PC-3 (cell line): ENCODE measurements at regions not wholly inside any gene's neighbourhood (a gene's known extent, or its start where the extent isn't known, plus 50 kb on each side); places are given as distances from the start of the nearest gene placed in this dataset.
"Not testable (repeated sequence)": the region's sequence is repeated elsewhere in the genome, so short reads cannot be mapped to it uniquely, and the experiment has no call there.

Source experiments
- ATAC-seq: fragments of 200-7000 bp; cut with Tn5 transposase; 2 replicates; pipeline ENCODE4 v1.9.1; 2020; ENCODE audit warnings: mild to moderate bottlenecking, moderate library complexity
- BruUV-seq: library from RNA; stranded (reverse); fragments of 400-500 nt; replicated peaks from 2 replicates; lab custom pipeline; 2021; lab: Mats Ljungman, UMichigan
- CTCF ChIA-PET: fragments of 300-600 bp; sonication (Branson Sonifier 250); formaldehyde crosslinking; loops from one replicate; lab custom pipeline; 2022; ENCODE audit warnings: antibody characterized with exemption; lab: Charles Lee
- POLR2A ChIA-PET: fragments of 300-600 bp; sonication (Branson Sonifier 250); formaldehyde crosslinking; loops from one replicate; lab custom pipeline; 2022; ENCODE audit warnings: antibody characterized with exemption; ENCODE audit not compliant: unreplicated experiment; lab: Charles Lee
- DNase-seq: peaks from one replicate; pipeline ENCODE4 v3.0.0-alpha.2; 2015
- H2AFZ ChIP-seq: fragments of 300-600 bp; sonication (generic); 2 replicates; pipeline ENCODE4 v1.6.0; 2016; ENCODE audit warnings: antibody characterized with exemption, low read length
- H3F3A ChIP-seq: fragments of 300-600 bp; sonication (generic); one replicate; pipeline ENCODE4 v1.6.0; 2017; ENCODE audit warnings: antibody characterized with exemption, low read length, control low read depth, mild to moderate bottlenecking; ENCODE audit not compliant: unreplicated experiment
- H3K27ac ChIP-seq: fragments of 300-600 bp; sonication (generic); 2 replicates; pipeline ENCODE4 v1.5.1; 2016; ENCODE audit warnings: mild to moderate bottlenecking, low read length
- H3K27me3 ChIP-seq: fragments of 300-600 bp; sonication (generic); 2 replicates; pipeline ENCODE4 v1.6.1; 2016; ENCODE audit warnings: low read length, mixed read lengths
- H3K36me3 ChIP-seq: fragments of 300-600 bp; sonication (generic); 2 replicates; pipeline ENCODE4 v1.6.1; 2016; ENCODE audit warnings: low read depth, mixed run types, low read length, mixed read lengths
- H3K4me1 ChIP-seq: fragments of 300-600 bp; sonication (generic); 2 replicates; pipeline ENCODE4 v1.5.1; 2016; ENCODE audit warnings: low read length; ENCODE audit not compliant: insufficient read depth
- H3K4me2 ChIP-seq: fragments of 300-600 bp; sonication (generic); 2 replicates; pipeline ENCODE4 v1.6.0; 2016; ENCODE audit warnings: low read length
- H3K4me3 ChIP-seq: fragments of 300-600 bp; sonication (generic); 2 replicates; pipeline ENCODE4 v1.5.1; 2016; ENCODE audit warnings: mild to moderate bottlenecking, low read length, mixed read lengths
- H3K79me2 ChIP-seq: fragments of 300-600 bp; sonication (generic); 2 replicates; pipeline ENCODE4 v1.6.1; 2017; ENCODE audit warnings: low read length, mixed read lengths
- H3K9ac ChIP-seq: fragments of 300-600 bp; sonication (generic); 2 replicates; pipeline ENCODE4 v1.6.0; 2016; ENCODE audit warnings: mild to moderate bottlenecking, low read length
- H3K9me2 ChIP-seq: fragments of 300-600 bp; sonication (generic); replicated peaks from 2 replicates; pipeline ENCODE4 v1.6.1; 2016; ENCODE audit warnings: mixed run types, low read length, mixed read lengths
- H3K9me3 ChIP-seq: fragments of 300-600 bp; sonication (generic); 2 replicates; pipeline ENCODE4 v1.6.1; 2016; ENCODE audit warnings: low read length, mixed read lengths
- H4K20me1 ChIP-seq: fragments of 300-600 bp; sonication (generic); 2 replicates; pipeline ENCODE4 v1.6.1; 2016; ENCODE audit warnings: low read length, mixed read lengths
- EZH2 ChIP-seq: fragments of 300-600 bp; sonication (generic); IDR thresholded peaks from one replicate; pipeline ENCODE4 v1.6.1; 2017; ENCODE audit warnings: antibody characterized with exemption, mild to moderate bottlenecking, low read length; ENCODE audit not compliant: unreplicated experiment
- EZH2phosphoT487 ChIP-seq: fragments of 300-600 bp; sonication (generic); IDR thresholded peaks from 2 replicates; pipeline ENCODE4 v1.6.1; 2018; ENCODE audit warnings: mild to moderate bottlenecking, antibody characterized with exemption, low read length, borderline replicate concordance
- intact Hi-C: fragments of 100-400 bp; cut with micrococcal nuclease; formaldehyde crosslinking; loops from 2 replicates; pipeline ENCODE4 v1.9.0; 2023
- TF ChIP-seq, protein P1 (sequence below): fragments of 300-600 bp; sonication (generic); conservative IDR thresholded peaks from 2 replicates; pipeline ENCODE4 v1.5.1; 2017; ENCODE audit warnings: antibody characterized with exemption, low read depth, mild to moderate bottlenecking, low read length

DNA sequence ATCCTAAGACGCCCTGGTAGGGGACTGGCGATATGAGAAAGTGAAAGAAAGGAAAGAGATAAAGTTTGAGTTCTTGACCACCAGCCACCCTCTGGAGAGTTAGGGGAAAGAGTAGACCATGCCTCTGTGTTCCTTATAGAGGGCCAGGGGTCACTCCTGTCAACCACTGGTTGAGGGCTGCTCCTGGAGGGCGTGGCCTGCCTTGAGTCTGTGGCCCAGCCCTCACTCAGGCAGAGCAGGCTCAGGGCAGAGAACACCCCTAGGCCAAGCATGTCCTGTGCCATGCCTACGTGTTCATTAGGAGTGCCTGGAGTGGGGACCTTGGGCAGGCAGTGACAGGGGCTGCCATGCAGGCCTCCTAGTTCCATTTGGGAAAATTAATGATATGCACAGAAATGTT, 161.1 kb upstream of the EPB41L3 start:
- Histone ChIP-seq H3K79me2 (no peaks in the 10 kb centered on the region), H3K9me3 (no peaks in the 10 kb centered on the region), H4K20me1 (no peaks in the 10 kb centered on the region), H3K36me3 (no peaks in the 10 kb centered on the region), H2AFZ (no peak overlapping the region), H3K4me2 (no peak overlapping the region), H3K4me3 (no peak overlapping the region), H3K9me2 (no peaks in the 10 kb centered on the region), H3K27me3 (no peaks in the 10 kb centered on the region), H3F3A (no peaks in the 10 kb centered on the region), H3K4me1 (no peaks in the 10 kb centered on the region), H3K27ac (no peak overlapping the region), H3K9ac (no peak overlapping the region)
- ATAC-seq (no peak), DNase-seq (no peak)
- ChIA-PET POLR2A (no interaction called here), CTCF (no interaction called here)
- TF ChIP-seq EZH2 (no peak), EZH2phosphoT487 (no peak)
- TF ChIP-seq, protein P1, sequence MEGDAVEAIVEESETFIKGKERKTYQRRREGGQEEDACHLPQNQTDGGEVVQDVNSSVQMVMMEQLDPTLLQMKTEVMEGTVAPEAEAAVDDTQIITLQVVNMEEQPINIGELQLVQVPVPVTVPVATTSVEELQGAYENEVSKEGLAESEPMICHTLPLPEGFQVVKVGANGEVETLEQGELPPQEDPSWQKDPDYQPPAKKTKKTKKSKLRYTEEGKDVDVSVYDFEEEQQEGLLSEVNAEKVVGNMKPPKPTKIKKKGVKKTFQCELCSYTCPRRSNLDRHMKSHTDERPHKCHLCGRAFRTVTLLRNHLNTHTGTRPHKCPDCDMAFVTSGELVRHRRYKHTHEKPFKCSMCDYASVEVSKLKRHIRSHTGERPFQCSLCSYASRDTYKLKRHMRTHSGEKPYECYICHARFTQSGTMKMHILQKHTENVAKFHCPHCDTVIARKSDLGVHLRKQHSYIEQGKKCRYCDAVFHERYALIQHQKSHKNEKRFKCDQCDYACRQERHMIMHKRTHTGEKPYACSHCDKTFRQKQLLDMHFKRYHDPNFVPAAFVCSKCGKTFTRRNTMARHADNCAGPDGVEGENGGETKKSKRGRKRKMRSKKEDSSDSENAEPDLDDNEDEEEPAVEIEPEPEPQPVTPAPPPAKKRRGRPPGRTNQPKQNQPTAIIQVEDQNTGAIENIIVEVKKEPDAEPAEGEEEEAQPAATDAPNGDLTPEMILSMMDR = no peak
- intact Hi-C loops = no loop called here
- no TSS peak for BruUV-seq

DNA sequence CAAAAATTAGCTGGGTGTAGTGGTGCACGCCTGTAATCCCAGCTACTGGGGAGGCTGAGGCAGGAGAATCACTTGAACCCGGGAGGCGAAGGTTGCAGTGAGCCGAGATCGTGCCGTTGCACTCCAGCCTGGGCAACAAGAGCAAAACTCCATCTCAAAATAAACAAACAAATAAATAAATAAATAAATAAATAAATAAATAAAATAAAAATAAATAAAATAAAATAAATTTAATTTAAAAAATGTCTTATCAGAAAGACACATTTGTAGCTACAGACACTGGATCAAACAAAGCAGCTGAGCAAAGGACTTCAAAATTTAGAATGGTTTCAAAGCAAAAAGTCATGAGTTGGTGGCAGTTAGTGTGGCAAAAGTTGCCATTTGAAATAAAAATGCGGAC, 158.2 kb upstream of the EPB41L3 start:
- DNase-seq, ATAC-seq, H3K79me2 ChIP-seq, H3K9me2 ChIP-seq, H3K36me3 ChIP-seq, CTCF ChIA-PET, H3K4me3 ChIP-seq, H3K27ac ChIP-seq, H4K20me1 ChIP-seq, BruUV-seq, H3K27me3 ChIP-seq, H3F3A ChIP-seq, H3K4me2 ChIP-seq, H2AFZ ChIP-seq, POLR2A ChIA-PET, H3K4me1 ChIP-seq, intact Hi-C loops, H3K9ac ChIP-seq, H3K9me3 ChIP-seq: not testable (repeated sequence)

DNA sequence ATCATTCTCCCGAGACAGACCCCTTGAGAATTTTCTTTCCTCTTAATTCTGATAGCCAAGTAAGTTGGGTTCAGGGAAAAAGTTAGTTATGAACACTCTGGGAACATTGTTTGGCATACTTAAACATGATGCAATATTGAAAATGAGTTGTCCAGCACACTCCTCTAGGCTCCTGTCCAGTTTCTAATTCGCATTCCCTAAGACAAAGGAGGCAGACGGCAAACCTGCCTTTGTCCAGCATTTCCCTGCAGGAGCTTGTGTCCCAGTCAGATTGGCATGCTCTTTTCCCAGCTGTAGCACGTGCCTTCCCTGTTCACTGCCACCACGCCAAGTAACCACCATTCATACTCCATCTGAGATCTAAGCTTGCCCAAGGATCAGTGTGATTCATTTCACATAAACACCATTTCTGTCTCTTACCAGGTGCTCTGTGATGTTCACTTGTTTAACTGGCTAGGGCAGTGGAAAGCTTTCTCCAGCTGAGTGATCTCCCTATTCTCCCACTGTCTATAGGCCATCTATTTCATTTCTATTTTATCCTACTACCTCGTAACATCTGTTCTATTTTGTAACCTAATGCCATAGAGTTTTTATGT, 150.0 kb upstream of the EPB41L3 start:
- Histone ChIP-seq H3K36me3 (no peaks in the 10 kb centered on the region), H3K9me3 (peaks cover 4% of the 10 kb centered on the region; the same call in 1 of the 2 replicates), H3K9me2 (no peaks in the 10 kb centered on the region), H3K4me1 (no peaks in the 10 kb centered on the region), H4K20me1 (no peaks in the 10 kb centered on the region), H3K4me2 (no peak overlapping the region), H3K27ac (no peak overlapping the region), H3K4me3 (no peak overlapping the region), H3K9ac (no peak overlapping the region), H3K27me3 (no peaks in the 10 kb centered on the region), H3K79me2 (no peaks in the 10 kb centered on the region), H2AFZ (no peak overlapping the region), H3F3A (no peaks in the 10 kb centered on the region)
- TF ChIP-seq EZH2 (no peak), EZH2phosphoT487 (no peak)
- TF ChIP-seq, protein P1 = no peak
- intact Hi-C loops = no loop called here
- BruUV-seq = no TSS peak
- no peak for DNase-seq
- POLR2A ChIA-PET = no interaction called here
- ATAC-seq = no peak
- CTCF ChIA-PET = no interaction called here
